Heart left ventricle (tissue), 13 donors: ENCODE measurements at regions not wholly inside any gene's neighbourhood (a gene's known extent, or its start where the extent isn't known, plus 50 kb on each side); places are given as distances from the start of the nearest gene placed in this dataset.

ENCODE experiments used
- CTCF ChIP-seq, 12 donors: fragments of 200-600 bp; sonication (generic) in 4 of 12; IDR thresholded peaks; one replicate each; pipeline versions ENCODE4 v1.5.0 to v1.8.0; 2018 to 2022; ENCODE audit warnings: antibody characterized with exemption in 12 of 12, mild to moderate bottlenecking in 5 of 12
- POLR2A ChIP-seq, 2 donors: fragments of 450-650 bp; IDR thresholded peaks; one replicate each; pipeline ENCODE4 v1.6.1; 2017; ENCODE audit warnings: antibody characterized with exemption in 2 of 2, mild to moderate bottlenecking in 2 of 2, moderate library complexity in 2 of 2
- donor health status: ischemic (EF 13 %, LVEDD 7.1; RV severe dilation, severe dysfunction).
- donor health status: DM: no; HTN: yes; CAD: no.
- donor health status: DM: no; HTN: no; CAD: no.
- donor health status: ischemic (EF 25% LVEDD 6.9; RV normal size, moderate dysfunction).
- donor health status: ischemic (EF 25% LVEDD 5.7; RV mildly dilated, moderate dysfunction).
- donor health status: ischemic (EF 35%, LVEDD 5.7; RV mildly dilated, moderate dysfunction).
- donor health status: nonischemic (EF 11% LVEDD 7.7; RV severe dilation, severe dysfunction).
- donor health status: DM: yes; HTN: yes; CAD: no.
- donor health status: PGD.
- donor health status: ischemic (EF 29% LVEDD 5.4; RV normal size, mild dysfunction).
- donor health status: nonischemic (EF 23%, LVEDD 6.1; RV moderate dilation, normal function).

- TF ChIP-seq CTCF (IDR thresholded peaks at IDR 0.05): no peak
- TF ChIP-seq POLR2A (IDR thresholded peaks at IDR 0.05): no peak
Measured at GRCh38 chr6:4258733-4259132, 123.4 kb upstream of the ECI2 start.
